HG03442 (cell line): ENCODE measurements at regions not wholly inside any gene's neighbourhood (a gene's known extent, or its start where the extent isn't known, plus 50 kb on each side); places are given as distances from the start of the nearest gene placed in this dataset.
A peak's percentile ranks its signal among the peaks of the same experiment; 100 is the strongest.

Experiments
- ATAC-seq: cut with Tn5 transposase; IDR thresholded peaks from one replicate; pipeline ENCODE4 v1.9.1; 2021; ENCODE audit warnings: mild to moderate bottlenecking, moderate library complexity; ENCODE audit not compliant: unreplicated experiment

DNA sequence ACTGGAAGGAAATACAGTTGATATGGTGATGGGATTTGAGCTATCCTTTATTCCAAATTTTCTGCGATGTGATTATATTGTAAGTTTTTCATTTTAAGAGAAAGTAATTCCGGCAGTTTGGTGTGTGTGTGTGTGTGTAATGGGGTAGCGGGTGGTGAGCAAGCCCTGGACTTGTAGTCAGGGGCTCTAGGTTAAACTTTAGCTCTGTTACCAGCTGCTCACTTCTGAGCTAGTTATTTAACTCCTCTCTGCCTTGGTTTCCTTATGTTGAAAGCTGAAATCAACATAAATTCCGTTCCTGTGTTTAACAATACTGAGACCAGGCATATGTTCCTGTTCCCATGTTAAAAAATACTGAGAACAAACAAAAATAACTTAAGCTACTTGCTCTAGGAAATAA lies 174.1 kb upstream of the CASK start:
- ATAC-seq = no peak

DNA sequence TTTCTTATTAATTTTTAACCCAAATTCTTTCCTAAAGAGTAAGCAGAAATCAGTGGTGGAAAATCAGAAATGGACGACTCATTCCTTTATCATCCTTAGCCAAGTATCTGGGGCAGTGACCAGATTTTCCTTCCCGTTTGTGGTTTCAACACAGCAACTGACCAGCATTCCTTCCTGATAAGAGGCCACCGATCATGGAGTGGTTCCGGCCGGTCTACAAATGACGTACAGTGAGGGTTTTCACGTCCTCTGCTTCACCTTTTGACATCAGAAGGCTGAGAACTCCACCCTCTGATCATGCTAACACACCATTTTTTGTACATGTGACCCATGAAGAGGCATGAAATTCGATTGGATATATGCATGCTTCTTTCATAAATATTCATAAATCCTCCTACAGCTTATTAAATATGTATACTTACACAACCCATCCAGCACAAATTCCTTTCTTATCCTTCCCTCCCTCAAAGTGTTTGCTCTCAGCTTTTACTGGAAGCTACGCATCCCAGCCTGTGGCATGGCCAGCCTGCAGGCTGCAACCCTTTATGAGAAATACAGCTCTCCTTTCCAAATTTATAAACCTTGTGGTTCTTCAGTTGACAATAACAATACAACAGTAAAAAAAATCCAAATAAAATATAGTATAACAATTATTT lies 173.0 kb upstream of the CASK start:
- no peak for ATAC-seq

DNA sequence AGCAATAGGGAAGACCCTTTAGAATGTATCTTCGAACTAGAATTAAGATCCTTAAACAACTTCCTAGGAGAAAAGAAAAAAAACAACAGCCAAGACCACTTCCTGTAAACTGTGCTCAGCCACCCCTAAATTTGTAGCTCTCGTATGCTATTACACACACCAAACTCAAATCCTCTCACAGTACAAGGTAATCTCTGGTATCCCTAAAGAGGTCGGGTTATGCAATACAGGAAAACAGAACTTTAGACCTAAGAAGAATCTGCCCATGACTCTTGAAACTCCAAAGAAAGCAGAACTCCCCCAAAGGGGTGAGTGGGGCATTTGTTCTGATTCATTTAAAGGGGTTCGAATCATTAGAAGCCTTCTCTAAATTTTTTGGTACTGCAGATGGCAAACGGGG lies 170.9 kb upstream of the CASK start:
- peak; percentile 43 for ATAC-seq

DNA sequence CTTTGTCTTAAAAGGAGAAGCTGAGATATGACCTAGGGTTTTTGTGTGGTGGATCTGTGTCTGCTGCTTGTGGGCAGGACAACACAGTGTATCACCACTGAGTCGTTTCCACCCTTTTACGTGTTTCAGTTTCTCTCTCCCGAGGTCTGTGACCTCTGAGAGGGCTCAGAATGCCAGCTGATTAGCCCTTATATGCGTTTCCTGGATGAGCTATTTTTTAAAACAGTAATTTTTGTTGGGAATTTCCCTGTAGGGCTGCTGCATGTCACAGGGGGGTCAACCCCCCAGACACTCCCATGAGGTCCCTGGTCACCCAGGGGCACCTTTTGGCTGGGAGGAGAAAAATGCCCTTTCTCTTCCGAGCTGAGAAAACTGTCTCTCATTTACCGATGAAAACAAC lies 170.4 kb upstream of the CASK start:
- peak; percentile 90 for ATAC-seq

DNA sequence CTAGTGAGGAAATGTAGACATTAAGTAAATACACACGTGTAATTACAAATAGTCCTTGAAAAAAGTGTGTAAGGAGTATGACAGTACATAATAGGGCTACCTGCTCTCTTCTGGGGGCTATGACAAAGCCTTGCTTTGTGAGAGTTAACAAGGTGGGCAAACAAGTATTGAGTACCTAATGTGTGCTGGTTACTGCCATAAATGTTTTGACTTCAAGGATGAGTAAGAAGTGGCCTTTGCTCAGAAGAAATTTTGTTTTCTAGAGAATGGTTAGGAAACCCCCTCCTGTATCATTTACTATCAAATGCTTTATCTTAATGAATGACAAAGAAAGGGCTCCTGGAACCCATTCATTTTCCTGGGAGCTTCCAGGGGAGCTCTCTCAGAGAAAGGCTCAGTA lies 167.0 kb upstream of the CASK start:
- ATAC-seq = no peak

DNA sequence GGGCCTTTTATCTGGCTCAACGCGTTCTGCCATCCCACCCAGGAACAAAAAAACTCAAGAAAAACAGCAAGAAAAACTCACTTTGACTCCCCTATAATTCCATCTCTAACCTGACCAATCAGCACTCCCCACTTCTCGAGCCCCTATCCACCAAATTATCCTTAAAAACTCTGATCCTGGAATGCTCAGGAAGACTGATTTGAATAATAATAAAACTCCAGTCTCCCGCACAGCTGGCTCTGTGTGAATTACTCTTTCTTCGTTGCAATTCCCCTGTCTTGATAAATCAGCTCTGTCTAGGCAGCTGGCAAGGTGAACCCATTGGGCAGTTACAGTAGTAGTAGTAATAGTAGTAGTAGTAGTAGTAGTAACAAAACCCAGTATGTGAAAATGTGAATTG lies 165.7 kb upstream of the CASK start:
- ATAC-seq = no peak

DNA sequence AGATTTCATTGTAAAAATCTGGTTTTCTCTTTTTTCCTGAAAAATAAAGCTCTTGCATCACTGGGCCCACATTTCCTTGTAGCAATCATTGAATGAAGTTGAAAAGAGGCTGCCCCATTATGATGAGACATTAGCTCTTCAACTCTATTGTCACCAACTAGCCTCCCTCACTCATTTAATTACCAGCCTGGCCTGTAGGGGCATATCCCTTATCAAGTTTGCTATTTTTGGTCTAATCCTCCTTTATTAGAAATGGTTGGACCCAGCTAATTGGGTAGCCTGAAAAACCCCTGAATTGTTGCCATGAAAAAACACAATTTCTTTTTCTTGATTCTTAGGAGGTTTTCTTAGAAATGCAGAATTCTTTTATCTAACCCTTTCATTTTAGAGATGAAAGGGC lies 164.6 kb upstream of the CASK start:
- ATAC-seq = no peak

DNA sequence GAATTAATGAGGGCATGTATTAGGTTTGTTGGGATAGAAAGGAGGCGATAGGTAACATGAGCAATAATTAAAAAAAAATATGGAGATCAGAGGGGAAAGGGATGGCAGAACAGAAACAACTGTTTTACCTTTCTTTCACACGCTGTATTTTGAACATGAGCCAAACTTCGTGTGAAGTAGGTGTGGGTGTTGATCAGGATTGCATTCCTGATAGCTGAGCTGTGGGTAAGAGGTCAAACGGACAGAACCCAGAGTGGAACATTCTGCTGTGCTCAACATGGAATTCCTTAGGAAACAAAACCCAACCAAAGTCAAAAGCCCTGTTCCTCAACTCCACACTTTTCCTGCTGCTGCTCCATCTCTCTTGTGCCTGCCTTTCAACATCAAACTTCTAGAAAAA lies 162.5 kb upstream of the CASK start:
- no peak for ATAC-seq

DNA sequence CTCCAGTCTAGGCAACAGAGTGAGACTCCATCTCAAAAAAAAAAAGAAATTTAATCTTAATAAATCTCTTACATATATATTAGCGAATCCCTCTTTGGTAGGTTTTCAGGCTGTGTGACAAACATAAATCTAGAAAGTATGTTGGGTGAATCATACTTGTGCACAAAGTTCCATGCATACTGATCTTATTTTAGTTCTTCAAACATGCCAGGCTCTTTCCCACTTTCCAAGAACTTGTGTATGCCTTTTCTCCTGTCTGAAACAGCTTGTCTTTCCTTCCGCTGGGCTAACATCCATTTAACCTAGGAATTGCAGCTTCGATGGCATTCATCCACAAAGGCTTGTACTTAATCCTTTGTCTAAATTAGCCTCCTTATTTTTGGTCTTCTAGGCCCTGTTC lies 156.6 kb upstream of the CASK start:
- ATAC-seq = no peak

DNA sequence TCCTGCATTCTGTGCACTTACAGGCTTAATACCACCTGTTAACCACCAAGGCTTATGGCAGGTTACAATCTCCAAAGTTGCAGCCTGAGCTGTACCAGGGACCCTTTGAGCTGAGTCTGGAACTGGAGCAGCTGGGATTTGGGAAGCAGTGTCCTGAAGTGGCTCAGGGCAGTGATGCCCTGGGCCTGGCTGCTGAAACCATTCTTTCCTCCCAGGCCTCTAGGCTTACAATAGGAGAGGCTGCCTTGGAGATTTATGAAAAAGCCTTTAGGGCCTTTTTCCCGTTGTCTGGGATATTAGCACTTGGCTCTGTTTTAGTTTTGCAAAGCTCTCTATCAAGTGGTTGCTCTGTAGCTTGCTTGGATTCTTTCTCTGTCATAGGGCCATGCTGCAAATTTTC lies 154.3 kb upstream of the CASK start:
- ATAC-seq = no peak

DNA sequence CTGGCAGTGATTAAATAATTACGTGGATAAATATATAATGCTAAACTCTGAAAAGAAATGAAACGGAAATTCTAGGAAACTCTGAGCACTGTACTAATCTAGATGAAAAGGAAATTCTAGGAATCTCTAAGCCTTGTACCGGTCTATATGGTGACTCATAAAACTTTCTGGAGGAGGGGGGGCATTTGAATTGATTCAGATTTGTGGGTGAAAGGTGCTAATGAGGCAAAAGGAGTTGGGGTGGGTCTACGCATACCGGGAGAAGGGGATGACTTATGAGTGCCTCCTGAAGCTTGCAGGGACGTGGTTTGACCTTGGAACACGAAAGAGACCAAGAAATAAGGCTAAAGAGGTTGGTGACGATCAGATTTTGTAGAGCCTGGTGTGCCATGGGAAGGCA lies 151.7 kb upstream of the CASK start:
- ATAC-seq = no peak

DNA sequence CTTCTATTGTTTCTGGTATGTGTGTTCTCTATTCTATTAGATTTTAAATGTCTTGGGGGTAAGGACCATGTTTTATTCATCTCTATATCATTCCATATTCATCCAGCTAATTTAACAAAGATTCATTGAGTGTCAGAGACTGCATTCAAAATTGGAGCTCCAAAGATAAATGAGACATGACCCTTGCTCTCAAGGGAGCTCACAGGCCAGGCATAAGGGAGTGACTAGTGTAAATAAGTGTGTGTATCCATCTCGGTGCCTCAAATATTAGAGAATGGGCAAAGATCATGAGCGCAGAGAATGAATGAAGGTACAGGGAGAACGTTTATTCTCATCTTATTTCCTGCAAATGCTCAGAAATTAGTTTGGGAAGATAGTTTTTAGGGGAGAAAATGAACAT lies 150.1 kb upstream of the CASK start:
- no peak for ATAC-seq

DNA sequence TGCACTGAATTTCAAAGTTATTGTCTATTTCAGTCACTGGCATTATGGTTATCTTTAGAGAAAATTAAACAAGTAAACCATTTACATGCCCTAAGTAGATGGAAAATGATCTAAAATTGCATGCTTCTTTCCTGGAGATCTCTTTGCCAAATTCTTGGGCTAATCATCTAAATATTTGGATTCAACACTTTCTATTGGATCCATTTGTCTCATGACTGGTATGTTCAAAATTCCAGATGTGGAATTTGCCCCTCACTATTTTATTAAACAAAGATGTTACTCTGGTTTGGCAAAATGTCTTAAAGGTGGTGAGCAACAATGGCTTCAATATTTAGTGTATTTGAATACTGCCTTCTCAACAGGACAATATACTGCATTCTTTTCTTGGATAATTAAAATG lies 147.5 kb upstream of the CASK start:
- ATAC-seq = no peak

DNA sequence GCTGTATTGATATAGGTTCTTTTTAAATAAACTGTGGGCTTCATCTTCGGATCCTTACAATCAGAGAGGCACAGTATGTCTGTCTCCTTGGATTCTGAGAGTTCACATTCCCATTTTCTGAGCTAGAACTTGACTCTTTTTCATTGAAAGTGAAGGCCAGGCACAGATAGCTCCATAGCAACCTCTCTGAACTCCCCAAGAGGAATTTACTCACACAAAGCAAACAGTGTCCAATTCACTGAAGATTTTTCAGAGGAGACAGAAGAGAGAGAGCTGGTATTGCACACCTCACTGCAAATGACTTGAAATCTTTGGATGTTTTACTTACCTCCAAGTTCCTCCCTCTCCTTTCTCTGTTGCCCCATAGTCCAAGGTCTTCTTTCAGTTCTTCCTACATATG lies 130.9 kb upstream of the CASK start:
- no peak for ATAC-seq

DNA sequence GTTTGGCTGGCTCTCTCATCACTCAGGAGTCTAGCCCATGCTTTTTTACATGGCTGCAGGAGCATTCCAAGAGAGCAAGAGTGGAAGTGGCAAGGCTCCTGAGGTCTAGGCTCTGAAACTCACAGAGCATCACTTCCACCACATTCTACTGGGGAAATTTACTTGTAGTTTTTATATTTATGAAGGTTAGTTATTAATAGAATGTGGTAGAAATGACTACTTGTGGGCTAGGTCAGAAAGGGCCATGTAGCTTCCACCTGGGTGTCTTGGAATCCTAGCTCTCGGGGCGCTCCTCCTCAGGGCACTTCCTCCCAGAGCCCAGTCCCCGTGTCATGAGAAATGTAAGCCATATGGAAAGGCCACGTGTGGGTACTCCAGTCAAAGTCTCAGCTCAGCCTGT lies 127.0 kb upstream of the CASK start:
- ATAC-seq = no peak

DNA sequence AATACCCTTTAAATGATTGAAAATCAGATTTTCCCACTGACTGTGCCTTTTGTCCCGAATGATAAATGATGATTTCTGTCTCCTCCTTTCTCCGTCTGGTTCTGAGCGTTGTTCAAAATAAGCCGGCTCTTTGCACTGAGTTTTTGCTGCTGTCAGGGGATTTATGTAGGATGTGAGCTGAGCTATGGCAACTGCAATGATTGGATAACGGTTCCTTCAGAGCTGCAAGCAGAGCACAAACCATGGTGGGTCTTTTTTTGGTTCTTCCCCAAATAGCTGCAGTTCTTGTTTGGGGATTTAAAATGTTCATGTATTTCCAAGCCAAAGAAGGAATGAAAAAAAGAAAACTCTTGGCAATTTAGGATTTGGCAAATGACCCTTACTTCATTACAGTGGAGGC lies 124.5 kb upstream of the CASK start:
- no peak for ATAC-seq

DNA sequence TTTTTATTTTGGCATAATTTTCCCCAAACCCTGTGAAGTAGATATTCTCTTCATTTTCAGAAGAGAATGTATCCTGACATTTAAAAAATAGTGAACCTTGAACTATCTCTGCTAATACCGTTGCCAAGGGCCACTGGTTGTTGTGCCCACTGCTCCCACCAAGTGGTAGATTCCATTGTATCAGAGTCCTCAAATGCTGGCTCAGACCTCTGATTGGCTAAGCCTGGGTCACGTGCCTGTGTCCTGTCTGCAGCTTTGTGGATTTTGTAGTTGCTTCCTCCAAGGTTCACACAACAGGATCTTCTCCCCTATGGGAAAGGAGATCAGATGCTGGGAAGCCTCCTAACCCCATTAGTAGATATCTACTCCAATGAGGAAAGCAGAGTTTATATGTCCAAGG lies 104.8 kb upstream of the CASK start:
- no peak for ATAC-seq

DNA sequence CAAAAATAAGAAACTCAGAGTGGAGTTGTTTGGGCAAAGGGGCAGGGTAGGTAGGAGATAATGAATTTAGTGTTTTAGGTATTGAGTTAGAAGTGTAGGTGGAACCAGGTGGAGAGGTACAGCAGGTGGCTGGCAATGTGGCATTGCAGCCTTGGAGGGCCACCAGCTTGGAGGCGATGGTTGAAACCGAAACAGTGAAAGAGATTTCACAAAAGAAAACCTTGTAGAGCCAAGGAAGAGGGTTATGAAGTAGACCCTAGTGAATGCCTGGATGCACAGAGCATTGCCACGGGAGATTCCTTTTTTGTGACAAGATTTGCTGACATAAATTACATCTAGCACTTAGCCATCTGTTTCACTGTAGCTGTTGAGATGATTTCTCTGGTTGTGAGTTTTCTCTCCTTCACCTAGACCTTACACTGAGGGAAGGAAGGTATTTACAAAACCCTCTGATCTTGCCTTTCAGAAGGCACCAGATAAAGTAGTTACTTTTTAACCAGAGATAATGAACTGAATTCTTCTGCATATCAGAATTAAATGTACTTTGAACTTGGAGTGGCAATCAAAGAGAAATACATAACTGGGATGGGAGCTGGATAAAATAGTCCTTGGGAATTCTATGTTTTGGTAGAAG lies 104.1 kb upstream of the CASK start:
- no peak for ATAC-seq

DNA sequence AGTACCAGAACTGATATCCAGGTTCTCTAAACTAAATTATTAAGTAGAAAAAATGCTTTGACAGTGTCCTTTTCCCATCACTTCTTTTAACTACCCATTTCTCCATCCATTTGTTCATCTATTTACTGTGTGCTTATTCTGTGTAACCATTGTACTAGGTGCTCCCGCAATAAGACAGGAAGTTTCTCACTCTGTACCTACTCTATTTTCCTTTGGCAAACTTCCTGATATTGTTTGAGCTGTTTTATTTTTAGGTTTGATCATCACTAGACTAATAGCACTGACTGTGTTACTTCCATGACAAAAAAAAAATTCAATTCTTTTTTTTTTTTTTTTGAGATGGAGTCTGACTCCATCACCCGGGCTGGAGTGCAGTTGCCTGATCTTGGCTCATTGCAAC lies 102.5 kb upstream of the CASK start:
- no peak for ATAC-seq

DNA sequence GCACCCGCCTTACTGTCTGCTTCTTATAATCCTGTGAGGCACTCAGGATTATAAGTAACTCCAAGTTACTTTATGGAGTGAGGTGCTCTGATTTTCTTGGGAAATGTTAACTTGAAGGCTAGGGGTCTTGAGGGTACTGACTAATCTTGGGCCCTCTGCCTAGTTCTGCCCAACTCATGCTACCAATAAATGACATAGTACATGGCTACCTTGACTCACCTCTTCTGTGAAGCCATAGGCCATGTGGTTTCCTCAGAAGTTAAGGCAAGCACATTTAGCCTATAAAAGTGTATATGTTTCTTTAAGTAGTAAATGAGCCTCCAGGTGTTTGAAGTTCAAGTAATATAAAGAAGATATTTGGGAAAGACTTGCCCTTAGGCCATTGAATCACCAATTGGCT lies 99.8 kb upstream of the CASK start:
- ATAC-seq = no peak

DNA sequence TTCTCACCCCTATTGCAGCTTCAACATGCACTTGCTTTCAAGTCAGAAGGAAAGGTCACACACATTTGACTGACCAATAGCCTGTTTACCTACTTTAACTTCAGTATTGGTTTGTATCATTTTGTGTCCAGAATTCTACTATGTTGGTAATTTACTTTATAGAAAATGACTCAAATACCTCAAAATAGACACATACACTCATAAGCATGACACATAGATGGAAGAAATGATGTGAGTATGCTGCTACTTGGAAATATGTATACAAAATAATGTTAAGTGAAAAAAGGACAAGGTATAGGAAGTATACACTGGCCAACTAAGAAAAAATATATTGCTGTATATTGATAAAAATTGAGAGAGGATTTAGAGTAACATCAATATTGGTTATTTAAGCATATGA lies 98.8 kb upstream of the CASK start:
- ATAC-seq = no peak

DNA sequence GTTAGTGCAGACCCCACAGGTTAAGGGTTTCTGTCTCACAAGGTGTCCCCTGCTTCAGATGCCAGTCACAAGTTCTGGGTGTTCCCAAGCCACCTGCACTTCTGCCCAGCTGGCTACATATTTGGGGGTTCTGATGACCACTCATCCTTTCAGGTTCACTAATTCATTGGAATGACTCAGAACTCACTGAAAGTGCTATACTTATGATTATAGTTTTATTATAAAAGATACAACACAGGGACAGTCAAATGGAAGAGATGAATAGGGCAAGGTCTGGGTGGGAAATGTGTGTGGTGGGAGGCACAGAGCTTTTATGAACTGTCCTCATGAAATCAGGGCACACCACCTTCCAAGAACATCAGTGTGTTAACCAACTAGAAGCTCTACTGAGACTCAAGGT lies 97.7 kb upstream of the CASK start:
- no peak for ATAC-seq

DNA sequence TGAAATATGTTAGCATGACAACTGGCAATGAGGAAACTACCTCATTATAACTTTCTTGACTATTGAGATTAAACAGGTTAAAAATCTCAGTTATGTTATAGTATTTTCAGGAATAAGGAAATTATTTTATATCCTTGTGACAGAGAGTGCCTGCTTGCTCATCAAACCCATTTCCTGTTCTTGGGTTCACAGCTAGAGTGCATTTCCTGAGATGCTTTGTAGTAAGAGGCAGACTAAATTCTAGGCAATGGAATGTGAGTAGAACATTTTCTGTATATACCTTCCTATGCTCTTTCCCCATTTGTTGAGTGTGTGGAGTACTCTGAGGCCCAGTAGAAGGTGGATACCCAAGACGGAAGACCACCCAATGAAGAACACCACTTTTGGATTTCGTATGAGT lies 96.9 kb upstream of the CASK start:
- no peak for ATAC-seq
